ENCODE measurements at regions not wholly inside any gene's neighbourhood (a gene's known extent, or its start where the extent isn't known, plus 50 kb on each side); places are given as distances from the start of the nearest gene placed in this dataset.

GRCh38 chr1:82820816-82821215 lies 1020.1 kb downstream of the ADGRL2 start:
- no peak for TF ChIP-seq POLR2A (IDR thresholded peaks at IDR 0.05; ENCODE audit: low read depth, low read length)
- TF ChIP-seq TAF1 (IDR thresholded peaks at IDR 0.05; ENCODE audit: borderline replicate concordance, low read depth, low read length), result no peak
- TF ChIP-seq POLR2AphosphoS5 (IDR thresholded peaks at IDR 0.05; ENCODE audit: low read depth, low read length), result no peak
